NCI-H510A treated with DMSO at 0.1 percent for 48 hours (cell line): ENCODE measurements at regions not wholly inside any gene's neighbourhood (a gene's known extent, or its start where the extent isn't known, plus 50 kb on each side); places are given as distances from the start of the nearest gene placed in this dataset.
A peak's percentile ranks its signal among the peaks of the same experiment; 100 is the strongest.

Experiments
- DNase-seq: peaks from one replicate; lab custom pipeline; 2025; lab: John Stamatoyannopoulos, UW

DNA sequence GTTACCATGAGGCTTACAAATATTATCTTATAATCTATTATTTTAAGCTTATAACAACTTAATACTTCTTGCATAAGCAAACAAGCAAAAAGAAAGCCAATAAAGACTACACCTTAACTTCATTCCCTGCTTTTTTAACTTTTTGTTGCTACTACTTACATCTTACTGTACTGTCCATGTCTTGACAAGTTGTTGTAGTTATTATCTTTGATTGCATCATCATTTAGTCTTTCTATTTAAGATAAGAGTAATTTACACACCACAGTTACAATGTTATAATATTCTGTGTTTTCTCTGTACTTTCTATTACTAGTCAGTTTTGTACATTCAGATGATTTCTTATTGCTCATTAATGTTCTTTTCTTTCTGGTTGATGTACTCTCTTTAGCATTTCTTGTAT is 346.6 kb downstream of the SMARCA1 start:
- no peak for DNase-seq

DNA sequence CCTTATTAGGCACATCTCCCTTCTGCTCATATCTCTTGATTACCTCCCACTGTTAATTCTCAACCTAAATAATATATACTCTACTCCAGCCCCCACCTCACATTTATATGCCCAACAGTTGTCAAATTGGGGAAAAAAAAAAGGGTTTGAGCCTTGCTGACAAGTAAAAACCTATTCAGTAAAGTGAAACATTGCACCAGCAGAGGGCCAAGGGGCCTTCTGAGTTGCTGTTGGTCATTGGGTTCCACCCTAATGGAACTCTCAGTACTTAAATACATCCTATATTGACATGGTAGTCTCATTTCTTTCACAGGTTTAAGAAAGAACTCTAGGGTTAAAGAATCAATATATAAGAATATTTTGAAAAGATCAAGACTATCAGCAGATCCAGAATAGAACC is 362.2 kb downstream of the SMARCA1 start:
- no peak for DNase-seq

DNA sequence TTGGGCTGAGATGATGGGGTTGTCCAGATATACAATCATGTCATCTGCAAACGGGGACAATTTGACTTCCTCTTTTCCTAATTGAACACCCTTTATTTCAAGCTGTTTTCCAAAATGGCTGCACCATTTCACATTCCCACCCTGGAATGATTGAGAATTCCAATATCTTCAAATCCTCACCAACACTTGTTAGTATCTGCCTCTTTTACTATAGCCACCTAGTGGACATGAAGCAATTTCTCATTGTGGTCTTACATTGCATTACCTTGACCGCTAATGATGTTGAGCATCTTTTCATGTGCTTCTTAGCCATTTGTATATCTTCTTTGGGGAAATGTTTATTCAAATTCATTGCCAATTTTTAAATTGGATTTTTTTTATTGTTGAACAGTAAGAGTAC is 364.8 kb downstream of the SMARCA1 start:
- DNase-seq, result no peak

DNA sequence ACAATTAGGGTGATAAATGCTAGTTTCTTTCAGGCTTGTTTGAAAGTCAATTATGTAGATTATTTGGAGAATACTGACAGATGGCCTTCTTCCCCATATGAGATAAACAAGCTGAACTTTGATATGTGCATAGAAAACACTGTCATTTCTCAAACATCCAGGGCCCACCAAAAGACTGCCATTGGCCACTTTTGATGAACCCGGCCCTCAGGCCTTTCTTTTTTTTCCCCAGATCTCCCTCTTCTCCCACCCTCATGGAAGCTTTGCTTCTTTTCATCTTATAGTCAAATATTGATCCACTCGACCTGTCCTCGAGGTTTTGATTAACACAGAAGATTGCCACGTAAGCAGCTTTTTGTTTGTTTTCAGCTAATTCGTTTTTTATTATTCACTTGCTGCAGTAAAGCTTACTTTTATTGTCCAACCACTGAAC is 377.4 kb downstream of the SMARCA1 start:
- DNase-seq, result no peak

DNA sequence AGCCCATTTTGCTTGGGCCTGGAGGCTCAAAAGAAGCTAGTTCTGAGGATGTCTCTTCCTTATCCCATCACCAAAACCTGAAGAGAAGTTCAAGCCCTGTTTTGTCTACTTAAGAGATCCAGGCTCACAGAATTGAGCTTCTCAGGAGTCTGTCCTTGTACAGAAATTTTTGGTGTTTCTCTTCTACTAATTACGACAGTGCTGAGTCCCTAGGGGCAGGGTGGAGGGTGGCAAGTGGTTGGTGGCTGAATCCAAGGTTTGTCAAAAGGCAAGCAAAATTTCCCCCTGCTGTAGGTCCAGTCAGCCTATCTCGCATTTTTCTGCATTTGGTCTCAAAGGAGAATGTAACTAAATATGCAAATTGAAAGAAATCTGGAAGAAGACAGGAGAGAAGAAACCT is 377.9 kb downstream of the SMARCA1 start:
- DNase-seq, result no peak

DNA sequence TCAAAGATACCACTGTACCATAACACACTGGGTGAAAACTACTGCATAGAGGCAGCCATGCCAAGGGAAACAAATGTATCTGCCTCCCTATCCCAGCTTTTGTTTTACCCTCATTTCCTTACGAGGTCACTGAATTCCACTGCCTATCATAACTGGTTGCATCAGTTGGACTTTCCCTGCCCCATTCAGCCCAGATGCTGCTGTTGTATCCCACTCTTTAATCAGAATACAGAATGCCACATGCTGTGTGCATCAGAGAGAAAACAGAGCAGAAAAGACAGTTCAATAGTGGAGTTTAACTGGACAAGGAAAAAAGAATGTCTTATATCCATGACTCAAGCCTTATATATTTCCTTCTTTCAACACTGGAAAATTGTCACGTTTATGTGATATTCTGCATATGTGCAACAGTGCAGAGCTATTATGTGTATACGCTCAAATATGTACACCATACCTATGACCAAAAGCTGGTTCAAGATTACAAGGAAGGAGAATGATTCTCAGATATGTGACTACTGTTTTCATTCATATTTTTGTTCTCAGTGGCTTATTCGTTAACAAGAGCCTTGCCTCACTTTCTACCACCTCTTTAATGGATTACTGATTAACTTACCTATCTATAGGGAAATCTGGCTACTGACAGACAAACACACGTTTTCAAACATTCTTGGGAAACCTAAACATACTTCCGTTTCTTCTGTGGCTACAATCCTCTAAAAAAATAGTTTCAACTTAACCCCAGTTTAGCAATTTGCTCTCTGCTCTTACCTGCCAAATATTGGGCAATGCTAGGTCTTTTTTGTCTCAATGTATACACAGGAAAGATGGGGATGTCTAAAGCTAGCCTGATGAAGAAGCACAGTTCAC is 378.9 kb downstream of the SMARCA1 start:
- DNase-seq, result no peak

DNA sequence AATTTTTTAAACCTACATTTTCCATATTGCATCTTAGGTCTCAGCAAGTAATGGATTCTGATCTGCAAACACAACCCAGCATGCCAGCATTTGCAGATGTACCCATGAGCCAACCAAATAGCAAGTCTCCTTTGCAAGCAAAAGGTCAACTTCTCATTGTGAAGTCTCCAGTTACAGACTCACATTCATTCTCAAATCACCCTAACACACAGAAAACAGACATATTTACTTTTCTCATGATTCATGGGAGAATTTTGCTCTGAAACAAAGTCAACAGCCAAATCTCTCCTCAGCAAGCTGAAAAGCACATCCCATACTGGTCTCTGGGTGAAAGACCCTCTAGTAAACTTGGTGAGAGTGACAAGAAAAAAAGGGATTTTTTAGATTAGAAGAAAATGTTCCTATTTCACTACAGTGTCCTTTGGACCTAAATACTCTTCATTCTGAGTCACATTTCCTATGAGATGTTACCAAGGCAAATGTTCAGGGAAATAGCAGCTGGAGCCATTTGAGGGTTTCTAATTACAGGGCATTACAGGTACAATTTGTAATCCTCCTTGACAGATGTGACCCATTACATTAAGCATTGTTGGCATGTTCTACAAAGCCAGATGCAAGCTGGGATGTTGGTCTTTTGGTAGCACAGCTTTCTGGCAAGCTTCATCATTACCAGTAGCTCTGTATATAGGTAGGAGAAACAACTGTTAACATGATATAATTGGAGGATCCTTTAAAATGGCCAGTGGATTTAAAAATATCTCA is 383.3 kb downstream of the SMARCA1 start:
- DNase-seq, result peak; percentile 1

DNA sequence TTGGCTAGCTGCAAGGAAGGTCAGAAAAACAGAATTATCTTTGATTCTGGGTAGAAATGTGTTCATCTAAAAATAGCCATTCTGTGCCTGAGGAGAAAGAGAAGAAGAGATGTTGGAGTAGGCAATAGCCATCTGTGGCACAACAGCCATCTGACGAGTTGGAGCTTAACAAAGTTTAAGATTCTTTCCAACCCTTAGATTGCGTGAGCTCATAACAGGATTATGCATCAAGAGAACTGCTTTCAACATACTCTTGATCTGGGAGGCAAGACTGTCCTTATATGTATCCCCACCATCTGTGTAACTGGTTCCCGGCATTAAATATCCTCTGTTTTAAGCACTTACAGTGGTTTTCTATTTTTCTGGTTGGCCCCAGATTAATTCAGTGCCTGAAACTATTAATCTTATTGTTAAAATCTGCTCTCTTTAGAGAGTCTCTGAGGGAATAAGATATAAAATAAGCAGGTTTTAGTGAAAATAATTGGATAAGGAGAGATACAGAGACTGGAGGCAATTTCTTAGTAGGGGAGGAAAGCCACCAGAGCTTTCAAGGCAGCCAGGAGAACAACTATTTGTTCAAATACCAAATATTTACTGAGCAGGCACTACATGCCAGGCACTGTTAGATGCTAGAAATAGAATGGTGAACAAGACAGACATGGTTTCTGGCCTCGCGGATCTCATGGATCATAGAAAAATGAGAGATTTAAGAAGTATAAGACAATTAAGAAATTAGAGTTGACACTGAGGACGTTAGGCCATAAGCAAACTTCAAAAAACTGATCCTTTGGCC is 398.0 kb downstream of the SMARCA1 start:
- no peak for DNase-seq

DNA sequence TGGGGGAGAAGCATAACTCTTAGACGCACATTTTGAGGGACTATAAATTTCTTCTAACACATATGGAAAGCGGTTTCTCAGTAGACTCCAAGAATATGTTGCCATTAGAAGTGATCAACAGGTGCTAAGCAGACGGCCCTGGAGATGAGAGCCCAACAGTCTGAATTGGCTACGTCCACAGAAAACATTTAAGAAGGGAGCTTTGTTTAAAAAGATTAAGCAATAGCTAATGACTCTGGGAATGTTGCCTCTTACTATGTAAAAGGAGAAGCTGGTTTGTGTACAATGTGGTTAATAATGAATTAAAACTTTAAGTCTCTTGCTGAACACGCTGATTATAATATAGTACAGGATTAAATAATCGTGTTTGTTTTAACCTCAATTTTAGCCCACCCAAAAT is 399.5 kb downstream of the SMARCA1 start:
- no peak for DNase-seq

DNA sequence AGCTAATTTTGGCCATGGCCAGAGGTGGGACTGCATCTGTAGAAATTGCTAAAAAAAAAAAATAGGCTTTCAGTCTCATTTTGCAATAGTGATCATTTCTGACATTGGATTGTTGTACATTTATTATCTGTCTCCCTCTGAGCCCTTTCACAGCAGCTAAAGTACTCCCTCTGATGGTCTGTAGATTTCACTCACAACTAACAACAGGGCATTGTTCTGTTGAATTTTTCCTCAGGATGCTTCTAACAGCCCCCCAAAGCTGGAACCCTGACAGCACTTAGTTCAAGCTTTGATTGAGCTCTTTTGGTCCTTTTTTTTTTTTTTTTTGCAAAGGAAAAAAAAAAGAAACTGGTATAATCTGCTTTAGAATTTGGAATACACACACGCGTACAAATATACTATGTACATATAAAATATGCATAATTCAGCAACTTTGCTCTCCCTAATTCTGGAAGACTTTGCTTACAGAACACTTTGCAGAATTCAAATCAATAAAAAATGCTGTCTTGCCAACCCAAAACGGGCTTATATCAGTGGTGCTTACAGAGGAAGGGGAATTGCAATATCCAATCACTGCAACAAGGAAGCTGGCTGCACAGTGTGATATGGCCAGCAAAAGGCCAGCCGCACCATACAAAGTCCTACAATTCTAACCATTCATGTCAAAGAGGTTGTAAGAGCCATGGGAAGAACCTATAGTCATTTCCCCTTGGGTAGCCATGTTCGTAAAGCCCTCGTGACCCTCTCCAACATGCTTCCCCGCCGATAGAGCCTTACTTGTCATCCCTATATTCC is 406.4 kb downstream of the SMARCA1 start:
- DNase-seq, result no peak

DNA sequence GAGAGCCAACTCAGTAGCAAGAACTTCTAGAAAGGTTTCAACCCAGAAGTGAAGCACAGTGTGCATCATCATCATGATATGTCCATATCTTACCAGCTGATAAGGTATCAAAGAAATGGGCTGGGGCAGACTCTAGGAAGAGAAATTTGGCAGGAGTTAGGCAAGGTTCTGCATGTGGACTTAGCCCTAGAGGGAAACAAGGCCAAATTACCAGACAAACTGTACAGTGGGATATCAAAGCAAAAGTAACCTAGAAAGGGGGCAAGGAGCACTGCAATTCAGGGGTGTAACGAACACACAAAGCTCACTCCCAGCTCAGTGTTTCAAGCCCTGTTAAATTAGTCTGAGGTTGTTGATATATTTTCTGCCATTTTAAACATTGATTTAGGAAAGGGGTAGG is 407.4 kb downstream of the SMARCA1 start:
- no peak for DNase-seq

DNA sequence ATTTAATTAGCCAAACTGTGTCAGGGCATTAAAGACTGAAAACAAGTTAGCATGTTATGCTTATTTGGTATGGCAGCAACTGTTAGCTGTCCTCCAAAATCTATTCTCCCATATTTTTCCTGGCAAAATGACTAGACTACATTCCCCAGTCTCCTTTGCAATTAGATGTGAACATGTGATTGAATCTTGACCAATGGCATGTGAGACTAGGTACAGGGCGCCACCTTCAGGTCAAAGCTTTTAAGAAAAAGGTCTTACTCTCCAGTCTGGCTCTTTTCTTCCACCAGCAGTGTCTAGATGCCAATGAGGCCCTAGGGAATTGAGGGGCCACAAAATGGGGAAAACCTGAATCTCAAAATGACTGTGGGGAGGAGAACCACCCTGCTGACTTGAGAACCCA is 408.2 kb downstream of the SMARCA1 start:
- DNase-seq, result no peak

DNA sequence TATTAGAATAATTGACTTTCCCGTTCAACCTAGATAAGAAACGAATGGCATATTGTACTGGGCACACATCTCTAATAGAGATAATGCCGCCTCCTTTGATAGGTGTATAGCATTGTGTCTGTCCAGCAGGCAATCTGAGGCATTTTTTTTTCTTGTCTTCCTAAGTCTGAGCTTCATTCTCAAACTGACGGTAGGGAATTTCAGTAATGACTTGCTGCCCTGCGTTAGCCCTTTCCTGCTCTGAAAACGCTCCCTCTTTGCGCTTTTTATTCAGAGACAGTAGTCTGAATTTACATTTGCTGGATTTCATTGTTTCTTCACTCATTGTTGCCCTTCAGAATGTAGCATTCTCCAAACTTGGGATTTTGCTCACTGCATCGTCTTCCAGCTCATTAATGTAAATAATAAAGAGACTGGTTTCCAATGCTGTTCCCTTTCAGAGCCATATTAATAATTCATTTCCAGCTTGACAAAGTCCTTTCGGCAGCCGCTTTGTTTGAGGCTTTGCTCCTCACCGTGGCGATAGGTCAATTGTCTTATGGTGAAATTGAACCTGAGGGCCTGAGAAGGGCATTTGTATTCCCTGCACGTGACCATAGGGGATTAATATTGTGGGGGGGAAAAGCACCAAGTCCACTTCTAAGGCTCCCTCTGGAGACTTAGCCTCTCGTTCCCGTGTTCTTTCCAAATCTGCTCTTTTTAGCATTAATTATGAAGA is 412.1 kb downstream of the SMARCA1 start:
- no peak for DNase-seq

DNA sequence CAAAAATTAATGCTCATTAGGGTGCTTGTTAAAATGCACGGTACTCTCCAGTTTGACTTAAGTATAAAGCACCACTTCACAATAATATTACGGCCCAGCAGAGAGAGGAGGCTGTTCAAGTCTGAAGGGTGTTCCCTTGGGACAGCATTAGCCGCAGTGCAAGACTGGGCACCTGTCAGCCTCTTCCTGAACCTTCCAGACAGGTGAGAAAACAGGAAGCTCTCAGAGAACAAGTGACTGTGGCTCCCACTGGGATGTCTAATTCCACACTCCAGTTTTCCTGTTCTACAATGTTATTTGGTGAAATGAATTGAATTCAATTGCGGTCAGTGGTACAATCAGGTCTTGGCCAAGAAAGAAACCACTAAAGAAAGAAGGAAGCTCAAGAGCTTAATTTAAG is 414.4 kb downstream of the SMARCA1 start:
- peak; percentile 47 for DNase-seq

DNA sequence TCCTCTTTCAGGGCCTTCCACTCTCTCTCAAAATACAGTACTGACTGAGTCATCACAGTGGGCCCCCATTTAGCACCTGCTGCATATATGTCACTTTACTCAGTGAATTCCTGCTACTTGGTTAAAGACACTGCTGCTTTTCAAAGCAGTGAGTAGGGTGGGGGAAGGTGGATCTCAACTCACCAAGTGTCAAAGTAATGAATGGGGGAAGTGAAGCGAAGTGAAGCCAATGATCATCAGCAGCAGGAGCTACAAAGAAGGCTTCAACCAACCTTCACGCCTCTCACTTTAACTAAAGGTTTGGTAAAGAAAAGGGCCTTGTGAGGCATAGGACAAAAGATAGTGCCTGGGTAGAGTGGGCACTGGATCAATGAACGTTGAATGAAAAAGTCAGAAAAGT is 424.1 kb downstream of the SMARCA1 start:
- no peak for DNase-seq

DNA sequence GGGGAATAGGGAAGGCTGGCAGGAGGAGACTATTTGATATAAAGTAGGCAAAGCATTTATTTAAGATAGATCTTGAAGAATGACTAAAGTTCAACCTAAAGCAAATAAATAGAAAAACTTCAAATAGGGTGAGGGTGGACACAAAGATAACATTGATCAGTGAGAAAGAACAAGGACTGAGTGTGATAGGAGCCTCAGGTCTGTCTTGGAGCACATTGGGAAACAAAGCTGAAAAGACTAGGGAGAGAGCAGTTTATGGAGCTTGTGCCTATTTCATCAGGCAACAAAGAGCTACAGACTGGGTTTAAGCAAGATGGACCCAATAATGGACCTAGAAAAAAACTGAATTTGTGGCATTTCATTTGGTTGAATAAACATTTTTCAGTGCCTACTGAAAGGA is 425.6 kb downstream of the SMARCA1 start:
- DNase-seq, result no peak

DNA sequence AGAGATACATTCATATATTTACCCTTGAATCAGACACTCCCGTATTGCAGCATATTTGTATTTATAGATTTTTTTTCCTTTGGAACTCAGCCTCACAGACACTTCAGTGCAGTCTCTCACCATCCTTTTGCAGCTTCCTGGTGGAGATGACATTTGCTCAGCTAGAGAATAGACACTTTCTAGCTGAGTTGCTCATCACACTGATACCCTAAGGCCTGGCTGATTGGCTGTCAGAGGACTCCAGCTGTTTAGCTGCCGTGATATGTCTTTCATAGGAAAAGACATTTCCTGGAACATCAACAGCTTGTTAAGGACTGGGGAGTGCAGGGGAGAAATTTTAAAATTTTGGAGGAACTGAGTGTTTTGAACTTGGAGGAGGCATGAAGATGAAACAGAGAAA is 429.6 kb downstream of the SMARCA1 start:
- DNase-seq, result no peak

DNA sequence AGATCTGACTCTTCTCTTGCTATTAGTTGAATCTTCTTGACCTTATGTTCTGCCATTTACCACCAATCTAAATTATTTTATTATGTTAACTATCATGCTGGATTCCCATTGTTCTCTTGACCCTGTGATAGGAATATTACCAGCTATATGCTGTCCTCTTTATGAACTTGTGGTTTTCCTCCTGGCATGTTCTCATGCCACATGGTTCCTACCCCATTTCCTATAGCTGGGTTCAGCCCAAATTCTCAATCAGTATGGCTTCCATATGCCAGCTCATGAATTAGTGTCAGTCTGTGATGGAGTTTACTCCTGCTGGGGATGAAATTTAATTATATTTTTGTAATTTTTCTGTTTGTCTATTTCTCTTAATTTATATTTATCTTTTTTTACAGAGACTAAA is 430.5 kb downstream of the SMARCA1 start:
- DNase-seq, result no peak

DNA sequence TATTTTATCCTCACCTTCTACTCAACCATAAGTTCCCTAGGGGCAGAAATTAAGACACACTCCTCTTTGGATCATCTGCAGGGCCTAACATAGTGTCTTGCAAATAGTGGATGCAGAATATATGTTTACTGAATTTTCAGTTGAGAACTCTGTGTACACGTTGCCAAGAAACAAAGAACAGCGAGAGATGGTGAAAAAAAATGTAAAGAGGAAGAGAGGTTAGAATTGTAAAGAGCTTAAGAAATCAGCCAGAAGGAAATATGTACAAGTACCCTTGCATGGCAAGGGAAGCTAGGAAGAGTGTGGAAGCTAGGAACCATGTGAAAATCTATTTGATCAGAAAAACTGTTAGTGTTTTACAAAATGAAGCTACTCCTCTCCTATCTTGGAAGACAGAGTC is 431.0 kb downstream of the SMARCA1 start:
- no peak for DNase-seq

DNA sequence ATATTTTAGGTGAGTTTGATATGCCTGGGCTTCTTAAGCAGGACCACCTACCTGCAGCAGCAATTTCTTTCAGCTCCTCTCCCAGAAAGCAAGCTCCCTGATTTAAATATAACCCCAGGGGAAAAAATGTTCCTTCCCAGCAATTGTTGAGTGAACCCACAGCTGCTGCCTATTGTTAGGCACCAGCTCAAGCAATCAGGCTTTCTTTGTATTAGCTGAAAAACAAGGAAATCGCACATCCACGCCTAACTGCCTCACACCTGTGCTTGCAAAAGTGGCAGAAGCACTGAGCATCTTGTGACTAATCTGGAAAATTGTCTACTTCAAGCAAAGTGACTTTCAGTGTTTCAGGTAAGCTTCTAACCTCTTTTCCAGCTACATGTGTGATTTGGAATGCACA is 432.2 kb downstream of the SMARCA1 start:
- DNase-seq, result no peak

DNA sequence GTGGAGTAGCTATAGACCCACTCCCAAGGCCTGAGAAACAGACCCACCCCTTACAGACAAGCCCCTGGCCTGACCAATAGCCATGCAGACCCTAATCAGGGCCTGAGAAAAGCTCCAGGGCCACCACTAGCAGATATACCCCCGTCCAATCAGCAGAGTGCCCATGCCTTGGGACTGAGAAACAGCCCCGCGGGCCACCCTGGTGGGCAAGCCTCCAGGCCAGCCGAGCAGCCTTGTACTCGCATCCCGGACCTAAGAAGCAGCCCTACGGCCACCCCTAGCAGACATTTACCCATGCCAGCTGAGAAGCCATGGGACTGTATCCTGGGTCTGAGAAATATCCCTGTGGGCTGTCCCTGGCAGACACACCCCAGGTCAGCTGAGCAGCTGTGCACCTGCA is 436.5 kb downstream of the SMARCA1 start:
- no peak for DNase-seq
